Natural killer cell (primary cell): ENCODE measurements at regions not wholly inside any gene's neighbourhood (a gene's known extent, or its start where the extent isn't known, plus 50 kb on each side); places are given as distances from the start of the nearest gene placed in this dataset.
"Not testable (repeated sequence)": the region's sequence is repeated elsewhere in the genome, so short reads cannot be mapped to it uniquely, and the experiment has no call there.

Experiments used
- ATAC-seq, 3 donors: fragments of 150-1000 bp in 2 of 3; fragments of 200-7000 bp in 1 of 3; cut with Tn5 transposase; 1 replicate in 1 of 3; 2 replicates in 2 of 3; pipeline ENCODE4 v1.10.0; 2021; ENCODE audit warnings: mild to moderate bottlenecking in 2 of 3, moderate library complexity in 2 of 3
- DNase-seq, 2 donors: peaks; one replicate each; pipeline versions ENCODE4 v3.0.0 to v3.0.0-alpha.2; 2013 to 2021; ENCODE audit warnings: mixed read lengths in 1 of 2
- H3K27ac ChIP-seq: one replicate; pipeline ENCODE4 v1.5.1; 2013; ENCODE audit warnings: mild to moderate bottlenecking, low read length
- H3K27me3 ChIP-seq: one replicate; pipeline ENCODE4 v1.6.1; 2013; ENCODE audit warnings: low read length; ENCODE audit not compliant: control insufficient read depth, insufficient read depth
- H3K36me3 ChIP-seq: one replicate; pipeline ENCODE4 v1.6.1; 2013; ENCODE audit warnings: low read length; ENCODE audit not compliant: control insufficient read depth, insufficient read depth
- H3K4me1 ChIP-seq: one replicate; pipeline ENCODE4 v1.6.1; 2013; ENCODE audit warnings: low read length; ENCODE audit not compliant: control insufficient read depth, insufficient read depth
- H3K4me3 ChIP-seq: one replicate; pipeline ENCODE4 v1.5.1; 2013; ENCODE audit warnings: low read length
- H3K9me3 ChIP-seq: one replicate; pipeline ENCODE4 v1.6.1; 2013; ENCODE audit warnings: low read length; ENCODE audit not compliant: control insufficient read depth, insufficient read depth
- H3K27ac Mint-ChIP-seq, 2 donors: one replicate each; pipeline ENCODE4 v1.8.0; 2022; ENCODE audit warnings: mild to moderate bottlenecking in 2 of 2, mixed read lengths in 2 of 2, moderate library complexity in 1 of 2
- H3K27me3 Mint-ChIP-seq, 2 donors: one replicate each; pipeline ENCODE4 v1.8.0; 2022; ENCODE audit warnings: low read depth in 2 of 2, mixed read lengths in 2 of 2
- H3K36me3 Mint-ChIP-seq: one replicate; pipeline ENCODE4 v1.8.0; 2022; ENCODE audit warnings: mixed read lengths
- H3K4me1 Mint-ChIP-seq, 2 donors: one replicate each; pipeline ENCODE4 v1.8.0; 2022; ENCODE audit warnings: mixed read lengths in 2 of 2
- H3K4me3 Mint-ChIP-seq: one replicate; pipeline ENCODE4 v1.8.0; 2022; ENCODE audit warnings: mild to moderate bottlenecking, moderate library complexity, mixed read lengths
- H3K9me3 Mint-ChIP-seq, 2 donors: one replicate each; pipeline ENCODE4 v1.8.0; 2022; ENCODE audit warnings: mixed read lengths in 2 of 2
- CTCF ChIP-seq: fragments of 200-600 bp; IDR thresholded peaks from one replicate; pipeline ENCODE4 v1.8.0; 2022; ENCODE audit warnings: antibody characterized with exemption
- WGBS: methylation state at CpG from one replicate; pipeline ENCODE4 v1.1.7; 2013; ENCODE audit warnings: missing lambda C conversion rate; ENCODE audit not compliant: insufficient coverage; 5-methylcytosine and 5-hydroxymethylcytosine counted together
- intact Hi-C: fragments of 100-400 bp; cut with micrococcal nuclease; formaldehyde crosslinking; loops from one replicate; pipeline ENCODE4 v1.14.2; 2022

DNA sequence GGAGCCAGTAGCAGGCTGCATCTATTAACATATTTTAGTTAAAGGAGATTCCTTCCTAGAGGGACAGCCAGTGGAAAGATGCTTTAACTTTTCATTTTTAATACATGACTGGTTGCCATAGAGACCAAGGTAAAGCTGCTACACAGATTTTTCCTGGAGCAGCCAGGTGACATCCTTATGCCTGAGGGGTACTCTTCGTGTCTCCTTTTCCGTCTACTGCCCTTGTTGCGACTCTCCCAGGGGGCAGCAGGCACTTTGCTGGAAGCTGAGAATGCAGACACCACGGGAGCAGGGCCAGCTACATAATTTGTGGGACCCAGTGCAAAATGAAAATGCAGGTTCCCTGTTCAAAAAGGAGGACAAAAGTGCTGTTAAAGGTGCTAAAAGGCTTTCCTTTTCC is 340.4 kb downstream of the CEP170 start:
- DNase-seq, H3K4me3 Mint-ChIP-seq, H3K4me1 ChIP-seq, H3K9me3 ChIP-seq, H3K36me3 ChIP-seq, H3K27ac ChIP-seq, ATAC-seq, H3K4me3 ChIP-seq, H3K4me1 Mint-ChIP-seq, H3K27ac Mint-ChIP-seq, intact Hi-C loops, H3K27me3 Mint-ChIP-seq, H3K36me3 Mint-ChIP-seq, H3K27me3 ChIP-seq, H3K9me3 Mint-ChIP-seq: not testable (repeated sequence)
- 52% methylated on average over 4 of the region's 4 CpGs for WGBS

DNA sequence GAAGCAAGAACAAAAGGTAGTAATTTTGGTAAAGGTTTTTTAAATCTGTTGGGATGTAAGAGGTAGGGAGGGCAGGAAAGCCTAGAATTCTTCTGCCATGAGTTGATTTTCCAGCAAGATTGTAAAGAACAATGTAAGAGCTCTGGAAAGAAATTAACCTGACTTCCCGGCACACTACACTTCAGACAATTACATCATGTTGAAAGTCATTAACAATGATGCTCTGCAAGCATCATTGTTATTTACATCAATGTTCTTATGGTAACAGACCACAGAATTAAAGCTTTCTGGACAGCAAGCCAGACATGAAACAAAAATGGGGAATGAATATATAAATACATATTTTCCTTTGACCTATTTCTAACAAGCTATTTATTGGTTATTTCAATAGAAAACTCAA is 342.2 kb downstream of the CEP170 start:
- H3K27me3 ChIP-seq, H3K4me1 Mint-ChIP-seq, intact Hi-C loops, DNase-seq, H3K4me1 ChIP-seq, H3K4me3 ChIP-seq, H3K9me3 Mint-ChIP-seq, H3K27ac ChIP-seq, H3K27me3 Mint-ChIP-seq, H3K36me3 Mint-ChIP-seq, H3K36me3 ChIP-seq, H3K4me3 Mint-ChIP-seq, ATAC-seq, H3K9me3 ChIP-seq, H3K27ac Mint-ChIP-seq: not testable (repeated sequence)
- 100% methylated on average over 1 of the region's 1 CpG for WGBS

DNA sequence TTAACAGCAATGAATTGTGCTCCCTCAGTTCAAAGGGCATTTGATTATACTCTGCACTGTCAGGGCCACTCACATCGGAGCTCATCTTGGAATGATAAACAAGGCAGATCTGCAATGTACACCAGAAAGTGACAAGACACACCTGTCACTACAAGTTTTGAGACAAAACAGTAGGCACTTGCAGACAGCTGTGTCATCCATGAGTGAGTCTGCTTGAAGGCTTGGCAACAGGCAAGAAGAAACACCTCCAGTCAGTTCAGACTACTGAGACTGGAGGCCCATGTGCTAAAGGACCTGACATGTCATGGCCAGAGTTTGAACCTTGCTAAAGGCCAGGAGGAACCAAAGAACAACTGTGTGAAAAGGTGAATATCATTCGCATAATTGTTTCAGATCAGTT is 354.5 kb downstream of the CEP170 start:
- H3K4me3 Mint-ChIP-seq, H3K27ac Mint-ChIP-seq, H3K4me3 ChIP-seq, H3K27me3 Mint-ChIP-seq, H3K27me3 ChIP-seq, H3K9me3 ChIP-seq, H3K36me3 ChIP-seq, ATAC-seq, H3K27ac ChIP-seq, H3K4me1 Mint-ChIP-seq, H3K4me1 ChIP-seq, H3K36me3 Mint-ChIP-seq, intact Hi-C loops, H3K9me3 Mint-ChIP-seq, DNase-seq: not testable (repeated sequence)
- 97% methylated on average over 2 of the region's 2 CpGs for WGBS

- no peaks in the 10 kb centered on the region for H3K9me3 ChIP-seq
- no peak overlapping the region for H3K4me3 Mint-ChIP-seq
- peaks cover 3 to 6% of the 10 kb centered on the region in 2 donors for H3K9me3 Mint-ChIP-seq
- WGBS, result 10% methylated on average over 42 of the region's 42 CpGs
- no peaks in the 10 kb centered on the region for H3K27me3 Mint-ChIP-seq
- no peaks in the 10 kb centered on the region for H3K27me3 ChIP-seq
- H3K36me3 Mint-ChIP-seq, result no peaks in the 10 kb centered on the region
- H3K27ac Mint-ChIP-seq, result no peak overlapping the region
- intact Hi-C loops, result no loop called here
- no peaks in the 10 kb centered on the region for H3K4me1 Mint-ChIP-seq
- H3K27ac ChIP-seq, result no peak overlapping the region
- DNase-seq (no peak), ATAC-seq (no peak)
- no peaks in the 10 kb centered on the region for H3K36me3 ChIP-seq
- no peak for TF ChIP-seq CTCF
- H3K4me1 ChIP-seq, result no peaks in the 10 kb centered on the region
- no peak overlapping the region for H3K4me3 ChIP-seq
Observed at GRCh38 chr1:242890192-242890741, 364.8 kb downstream of the CEP170 start.

GRCh38 chr1:242886137-242886536 is 361.6 kb upstream of the PLD5 start:
- Mint-ChIP-seq H3K4me1 (no peaks in the 10 kb centered on the region), H3K27me3 (peaks cover 0 to 4% of the 10 kb centered on the region in 2 donors), H3K36me3 (no peaks in the 10 kb centered on the region), H3K27ac (no peak overlapping the region), H3K4me3 (no peak overlapping the region), H3K9me3 (peaks cover 3 to 4% of the 10 kb centered on the region in 2 donors)
- no peaks in the 10 kb centered on the region for H3K4me1 ChIP-seq
- ATAC-seq (no peak), DNase-seq (no peak)
- H3K4me3 ChIP-seq, result no peak overlapping the region
- intact Hi-C loops, result no loop called here
- no peaks in the 10 kb centered on the region for H3K27me3 ChIP-seq
- 31% methylated on average over 2 of the region's 2 CpGs for WGBS
- no peak overlapping the region for H3K27ac ChIP-seq
- no peak for TF ChIP-seq CTCF
- H3K9me3 ChIP-seq, result no peaks in the 10 kb centered on the region
- H3K36me3 ChIP-seq, result no peaks in the 10 kb centered on the region

DNA sequence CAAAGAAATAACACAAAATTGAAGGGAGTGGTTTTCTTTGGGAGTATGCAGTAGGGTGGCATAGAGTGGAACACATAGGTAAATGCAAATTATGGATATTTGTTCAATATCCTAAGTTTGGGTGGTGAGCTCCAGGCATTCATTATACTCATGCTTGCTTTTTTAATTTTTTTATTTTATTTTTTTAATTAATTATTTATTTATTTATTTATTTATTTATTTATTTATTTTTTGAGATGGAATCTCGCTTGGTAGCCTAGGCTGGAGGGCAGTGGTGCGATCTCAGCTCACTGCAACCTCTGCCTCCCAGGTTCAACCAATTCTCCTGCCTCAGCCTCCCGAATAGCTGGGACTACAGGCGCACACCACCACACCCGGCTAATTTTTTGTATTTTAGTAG is 355.5 kb upstream of the PLD5 start:
- H3K36me3 ChIP-seq, intact Hi-C loops, H3K4me1 Mint-ChIP-seq, H3K9me3 ChIP-seq, H3K27ac ChIP-seq, H3K4me1 ChIP-seq, DNase-seq, H3K27ac Mint-ChIP-seq, ATAC-seq, H3K4me3 ChIP-seq, H3K9me3 Mint-ChIP-seq, H3K27me3 ChIP-seq, H3K27me3 Mint-ChIP-seq, H3K36me3 Mint-ChIP-seq, H3K4me3 Mint-ChIP-seq: not testable (repeated sequence)
- WGBS, result no CpG with 5 or more reads among the region's 5 CpGs
